HEK293 (cell line): ENCODE measurements at regions not wholly inside any gene's neighbourhood (a gene's known extent, or its start where the extent isn't known, plus 50 kb on each side); places are given as distances from the start of the nearest gene placed in this dataset.

Experiments used
- ZNF548 ChIP-seq: fragments of 450-650 bp; formaldehyde crosslinking; IDR thresholded peaks from 2 replicates; pipeline ENCODE4 v1.5.1; 2016; ENCODE audit warnings: missing biosample characterization, missing genetic modification characterization
- ZNF610 ChIP-seq: fragments of 450-650 bp; formaldehyde crosslinking; IDR thresholded peaks from 2 replicates; pipeline ENCODE4 v1.5.1; 2016; ENCODE audit warnings: missing biosample characterization, missing genetic modification characterization, borderline replicate concordance
- ZNF76 ChIP-seq: fragments of 450-650 bp; formaldehyde crosslinking; IDR thresholded peaks from 2 replicates; pipeline ENCODE4; 2016; ENCODE audit warnings: low read depth, missing biosample characterization, missing genetic modification characterization, borderline replicate concordance
- TF ChIP-seq, protein P1 (sequence below): fragments of 450-650 bp; formaldehyde crosslinking; IDR thresholded peaks from 2 replicates; pipeline ENCODE4 v1.5.1; 2016; ENCODE audit warnings: missing biosample characterization, missing genetic modification characterization
- TF ChIP-seq, protein P2 (sequence below): fragments of 450-650 bp; formaldehyde crosslinking; IDR thresholded peaks from 2 replicates; pipeline ENCODE4; 2016; ENCODE audit warnings: missing biosample characterization, missing genetic modification characterization
- TF ChIP-seq, protein P3 (sequence below): fragments of 450-650 bp; formaldehyde crosslinking; IDR thresholded peaks from 2 replicates; pipeline ENCODE4 v1.5.1; 2016; ENCODE audit warnings: missing biosample characterization, missing genetic modification characterization

DNA sequence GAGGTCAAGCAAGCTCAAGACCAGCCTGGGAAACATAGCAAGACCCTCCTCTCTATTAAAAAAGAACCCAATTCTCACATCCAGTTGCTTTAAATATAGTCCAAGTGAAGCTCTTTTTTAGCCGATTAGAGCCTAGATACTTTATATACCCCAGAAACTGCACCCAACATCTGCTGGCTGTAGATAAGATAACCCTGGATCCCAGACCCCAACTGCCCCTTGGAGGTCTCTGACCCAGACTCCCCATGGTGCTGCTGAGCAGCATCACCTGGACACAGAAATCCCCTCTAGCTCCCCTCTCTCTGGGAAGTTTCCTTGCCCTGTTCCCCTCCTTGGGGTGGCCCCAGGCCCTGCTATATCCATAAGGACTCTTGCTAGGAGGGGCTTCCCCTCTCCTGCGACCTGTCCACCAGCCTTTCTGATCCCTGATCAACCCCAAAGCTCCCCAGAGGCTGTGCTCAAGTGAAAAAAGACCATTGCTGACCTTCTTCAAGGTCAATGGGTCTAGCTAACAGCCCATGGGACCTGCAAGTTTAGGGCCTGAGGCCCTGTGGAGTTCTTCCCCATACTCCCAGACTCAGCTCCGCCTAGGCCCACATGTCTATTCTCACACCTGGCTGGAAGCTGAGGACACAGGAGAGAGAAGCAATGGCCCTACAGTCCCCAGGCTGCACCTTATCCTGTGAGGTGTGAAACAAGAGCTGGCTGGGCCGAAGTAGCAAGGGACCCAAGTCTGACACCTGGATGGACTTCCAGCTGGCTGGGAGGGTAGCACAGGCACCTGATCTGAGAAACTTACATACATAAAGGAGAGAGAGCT lies 56.2 kb downstream of the ARL6IP4 start:
- TF ChIP-seq ZNF548 (tag by site-specific recombination), result no peak
- TF ChIP-seq, protein P1, sequence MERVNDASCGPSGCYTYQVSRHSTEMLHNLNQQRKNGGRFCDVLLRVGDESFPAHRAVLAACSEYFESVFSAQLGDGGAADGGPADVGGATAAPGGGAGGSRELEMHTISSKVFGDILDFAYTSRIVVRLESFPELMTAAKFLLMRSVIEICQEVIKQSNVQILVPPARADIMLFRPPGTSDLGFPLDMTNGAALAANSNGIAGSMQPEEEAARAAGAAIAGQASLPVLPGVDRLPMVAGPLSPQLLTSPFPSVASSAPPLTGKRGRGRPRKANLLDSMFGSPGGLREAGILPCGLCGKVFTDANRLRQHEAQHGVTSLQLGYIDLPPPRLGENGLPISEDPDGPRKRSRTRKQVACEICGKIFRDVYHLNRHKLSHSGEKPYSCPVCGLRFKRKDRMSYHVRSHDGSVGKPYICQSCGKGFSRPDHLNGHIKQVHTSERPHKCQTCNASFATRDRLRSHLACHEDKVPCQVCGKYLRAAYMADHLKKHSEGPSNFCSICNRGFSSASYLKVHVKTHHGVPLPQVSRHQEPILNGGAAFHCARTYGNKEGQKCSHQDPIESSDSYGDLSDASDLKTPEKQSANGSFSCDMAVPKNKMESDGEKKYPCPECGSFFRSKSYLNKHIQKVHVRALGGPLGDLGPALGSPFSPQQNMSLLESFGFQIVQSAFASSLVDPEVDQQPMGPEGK (tag by site-specific recombination), result no peak
- TF ChIP-seq ZNF610 (tag by site-specific recombination), result no peak
- TF ChIP-seq, protein P2, sequence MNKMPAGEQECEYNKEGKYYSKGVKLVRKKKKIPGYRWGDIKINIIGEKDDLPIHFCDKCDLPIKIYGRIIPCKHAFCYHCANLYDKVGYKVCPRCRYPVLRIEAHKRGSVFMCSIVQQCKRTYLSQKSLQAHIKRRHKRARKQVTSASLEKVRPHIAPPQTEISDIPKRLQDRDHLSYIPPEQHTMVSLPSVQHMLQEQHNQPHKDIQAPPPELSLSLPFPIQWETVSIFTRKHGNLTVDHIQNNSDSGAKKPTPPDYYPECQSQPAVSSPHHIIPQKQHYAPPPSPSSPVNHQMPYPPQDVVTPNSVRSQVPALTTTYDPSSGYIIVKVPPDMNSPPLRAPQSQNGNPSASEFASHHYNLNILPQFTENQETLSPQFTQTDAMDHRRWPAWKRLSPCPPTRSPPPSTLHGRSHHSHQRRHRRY (tag by site-specific recombination), result no peak
- no peak for TF ChIP-seq ZNF76 (tag by site-specific recombination)
- TF ChIP-seq, protein P3, sequence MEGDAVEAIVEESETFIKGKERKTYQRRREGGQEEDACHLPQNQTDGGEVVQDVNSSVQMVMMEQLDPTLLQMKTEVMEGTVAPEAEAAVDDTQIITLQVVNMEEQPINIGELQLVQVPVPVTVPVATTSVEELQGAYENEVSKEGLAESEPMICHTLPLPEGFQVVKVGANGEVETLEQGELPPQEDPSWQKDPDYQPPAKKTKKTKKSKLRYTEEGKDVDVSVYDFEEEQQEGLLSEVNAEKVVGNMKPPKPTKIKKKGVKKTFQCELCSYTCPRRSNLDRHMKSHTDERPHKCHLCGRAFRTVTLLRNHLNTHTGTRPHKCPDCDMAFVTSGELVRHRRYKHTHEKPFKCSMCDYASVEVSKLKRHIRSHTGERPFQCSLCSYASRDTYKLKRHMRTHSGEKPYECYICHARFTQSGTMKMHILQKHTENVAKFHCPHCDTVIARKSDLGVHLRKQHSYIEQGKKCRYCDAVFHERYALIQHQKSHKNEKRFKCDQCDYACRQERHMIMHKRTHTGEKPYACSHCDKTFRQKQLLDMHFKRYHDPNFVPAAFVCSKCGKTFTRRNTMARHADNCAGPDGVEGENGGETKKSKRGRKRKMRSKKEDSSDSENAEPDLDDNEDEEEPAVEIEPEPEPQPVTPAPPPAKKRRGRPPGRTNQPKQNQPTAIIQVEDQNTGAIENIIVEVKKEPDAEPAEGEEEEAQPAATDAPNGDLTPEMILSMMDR (tag by site-specific recombination), result no peak
